H1 (cell line): ENCODE measurements at regions not wholly inside any gene's neighbourhood (a gene's known extent, or its start where the extent isn't known, plus 50 kb on each side); places are given as distances from the start of the nearest gene placed in this dataset.

Experiments
- BCL11A ChIP-seq, 2 experiments: IDR thresholded peaks; one replicate each; pipeline ENCODE4 v1.6.1; 2011; ENCODE audit warnings: low read depth in 2 of 2, low read length in 2 of 2, mild to moderate bottlenecking in 2 of 2
- POLR2A ChIP-seq, 2 experiments: IDR thresholded peaks; 1 replicate in 1 of 2; 2 replicates in 1 of 2; pipeline ENCODE4 v1.6.1; 2011; ENCODE audit warnings: low read depth in 2 of 2, low read length in 2 of 2, mild to moderate bottlenecking in 2 of 2; ENCODE audit errors: control extremely low read depth in 1 of 2
- TEAD4 ChIP-seq: IDR thresholded peaks from 2 replicates; pipeline ENCODE4 v1.6.1; 2012; ENCODE audit warnings: low read depth, low read length, inconsistent platforms, mixed read lengths
- ZNF274 ChIP-seq: IDR thresholded peaks from 2 replicates; pipeline ENCODE4 v1.7.0; 2012; ENCODE audit warnings: low read length, borderline replicate concordance; ENCODE audit errors: extremely low read depth
- TF ChIP-seq, protein P1 (sequence below), 3 experiments: IDR thresholded peaks; 1 replicate in 2 of 3; 2 replicates in 1 of 3; pipeline versions ENCODE4 v1.5.1 to v1.6.1; 2011; ENCODE audit warnings: low read length in 3 of 3, mild to moderate bottlenecking in 3 of 3, inconsistent platforms in 2 of 3, low read depth in 1 of 3, moderate library complexity in 1 of 3; ENCODE audit not compliant: insufficient read depth in 1 of 3; ENCODE audit errors: control extremely low read depth in 1 of 3
- TF ChIP-seq, protein P2 (sequence below): IDR thresholded peaks from 2 replicates; pipeline ENCODE4 v1.6.1; 2011; ENCODE audit warnings: low read length, improper control_type of control experiment

DNA sequence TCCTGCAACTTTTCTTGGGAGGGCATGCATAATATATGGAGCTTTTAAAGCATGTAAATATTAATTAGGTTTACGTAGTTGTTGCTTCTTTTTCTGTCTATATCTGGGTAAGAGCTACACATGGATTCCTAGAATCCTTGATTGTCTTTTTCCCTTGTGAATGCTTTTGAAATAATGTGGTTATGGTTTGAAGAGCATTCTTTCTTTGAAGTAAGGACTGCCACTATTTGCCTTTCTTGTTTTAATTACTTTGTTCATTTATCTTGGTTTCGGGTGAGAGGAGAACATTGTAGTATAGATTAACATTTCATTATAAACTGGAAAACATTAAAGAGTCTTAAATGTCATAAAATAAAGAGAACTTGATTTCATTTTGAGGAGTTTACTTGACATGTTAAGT lies 674.0 kb downstream of the ZBBX start:
- TF ChIP-seq, protein P1, sequence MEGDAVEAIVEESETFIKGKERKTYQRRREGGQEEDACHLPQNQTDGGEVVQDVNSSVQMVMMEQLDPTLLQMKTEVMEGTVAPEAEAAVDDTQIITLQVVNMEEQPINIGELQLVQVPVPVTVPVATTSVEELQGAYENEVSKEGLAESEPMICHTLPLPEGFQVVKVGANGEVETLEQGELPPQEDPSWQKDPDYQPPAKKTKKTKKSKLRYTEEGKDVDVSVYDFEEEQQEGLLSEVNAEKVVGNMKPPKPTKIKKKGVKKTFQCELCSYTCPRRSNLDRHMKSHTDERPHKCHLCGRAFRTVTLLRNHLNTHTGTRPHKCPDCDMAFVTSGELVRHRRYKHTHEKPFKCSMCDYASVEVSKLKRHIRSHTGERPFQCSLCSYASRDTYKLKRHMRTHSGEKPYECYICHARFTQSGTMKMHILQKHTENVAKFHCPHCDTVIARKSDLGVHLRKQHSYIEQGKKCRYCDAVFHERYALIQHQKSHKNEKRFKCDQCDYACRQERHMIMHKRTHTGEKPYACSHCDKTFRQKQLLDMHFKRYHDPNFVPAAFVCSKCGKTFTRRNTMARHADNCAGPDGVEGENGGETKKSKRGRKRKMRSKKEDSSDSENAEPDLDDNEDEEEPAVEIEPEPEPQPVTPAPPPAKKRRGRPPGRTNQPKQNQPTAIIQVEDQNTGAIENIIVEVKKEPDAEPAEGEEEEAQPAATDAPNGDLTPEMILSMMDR (IDR thresholded peaks at IDR 0.05; ENCODE audit: control extremely low read depth in 1 of 3, insufficient read depth in 1 of 3, low read depth in 1 of 3, low read length in 3 of 3), result no peak
- TF ChIP-seq, protein P2, sequence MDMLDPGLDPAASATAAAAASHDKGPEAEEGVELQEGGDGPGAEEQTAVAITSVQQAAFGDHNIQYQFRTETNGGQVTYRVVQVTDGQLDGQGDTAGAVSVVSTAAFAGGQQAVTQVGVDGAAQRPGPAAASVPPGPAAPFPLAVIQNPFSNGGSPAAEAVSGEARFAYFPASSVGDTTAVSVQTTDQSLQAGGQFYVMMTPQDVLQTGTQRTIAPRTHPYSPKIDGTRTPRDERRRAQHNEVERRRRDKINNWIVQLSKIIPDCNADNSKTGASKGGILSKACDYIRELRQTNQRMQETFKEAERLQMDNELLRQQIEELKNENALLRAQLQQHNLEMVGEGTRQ, result no peak
- TF ChIP-seq POLR2A (IDR thresholded peaks at IDR 0.05; ENCODE audit: control extremely low read depth in 1 of 2, low read depth in 2 of 2, low read length in 2 of 2) (no peak), BCL11A (IDR thresholded peaks at IDR 0.05; ENCODE audit: low read depth in 2 of 2, low read length in 2 of 2) (no peak), TEAD4 (no peak), ZNF274 (no peak)
